ENCODE measurements at regions not wholly inside any gene's neighbourhood (a gene's known extent, or its start where the extent isn't known, plus 50 kb on each side); places are given as distances from the start of the nearest gene placed in this dataset.

GRCh38 chr2:236638707-236639106 is 69.1 kb downstream of the ACKR3 start:
- H3K4me3 ChIP-seq (replicated peaks; ENCODE audit: low read depth, low read length) = no peak overlapping the region
- no peak for DNase-seq (ENCODE audit: low read depth)
- TF ChIP-seq CTCF (IDR thresholded peaks at IDR 0.05; ENCODE audit: low read length, missing control alignments) = no peak

GRCh38 chr2:236639461-236640235 is 70.0 kb downstream of the ACKR3 start:
- no peak overlapping the region for H3K4me3 ChIP-seq (replicated peaks; ENCODE audit: low read depth, low read length)
- no peak for DNase-seq (ENCODE audit: low read depth)
- no peak for TF ChIP-seq CTCF (IDR thresholded peaks at IDR 0.05; ENCODE audit: low read length, missing control alignments)

GRCh38 chr2:236641051-236641726 is 71.6 kb downstream of the ACKR3 start:
- DNase-seq (ENCODE audit: low read depth) = no peak
- TF ChIP-seq CTCF (IDR thresholded peaks at IDR 0.05; ENCODE audit: low read length, missing control alignments) = no peak

GRCh38 chr2:236642125-236642524 is 72.5 kb downstream of the ACKR3 start:
- H3K4me3 ChIP-seq (replicated peaks; ENCODE audit: low read depth, low read length) = no peak overlapping the region
- peak; percentile 1 for DNase-seq (ENCODE audit: low read depth)
- no peak for TF ChIP-seq CTCF (IDR thresholded peaks at IDR 0.05; ENCODE audit: low read length, missing control alignments)

More at GRCh38 chr2:236641051-236641726, 71.6 kb downstream of the ACKR3 start:
- H3K4me3 ChIP-seq (replicated peaks; ENCODE audit: low read depth, low read length) = no peak overlapping the region

- H3K4me3 ChIP-seq (replicated peaks; ENCODE audit: low read depth, low read length) = no peak overlapping the region
- peak; percentile 94 for DNase-seq (ENCODE audit: low read depth)
- no peak for TF ChIP-seq CTCF (IDR thresholded peaks at IDR 0.05; ENCODE audit: low read length, missing control alignments)
These were observed 73.1 kb downstream of the ACKR3 start for GRCh38 chr2:236642584-236643291.

GRCh38 chr2:236643480-236643879 is 73.9 kb downstream of the ACKR3 start:
- no peak for DNase-seq (ENCODE audit: low read depth)
- TF ChIP-seq CTCF (IDR thresholded peaks at IDR 0.05; ENCODE audit: low read length, missing control alignments) = no peak
- H3K4me3 ChIP-seq (replicated peaks; ENCODE audit: low read depth, low read length) = no peak overlapping the region

Data from fibroblast of pulmonary artery (primary cell).